GM12891 (cell line): ENCODE measurements at regions not wholly inside any gene's neighbourhood (a gene's known extent, or its start where the extent isn't known, plus 50 kb on each side); places are given as distances from the start of the nearest gene placed in this dataset.

Experiments
- PAX5 ChIP-seq: IDR thresholded peaks from 2 replicates; pipeline ENCODE4 v1.6.1; 2011; ENCODE audit warnings: low read length, moderate library complexity, mild to moderate bottlenecking; ENCODE audit not compliant: insufficient read depth, severe bottlenecking
- POLR2A ChIP-seq: IDR thresholded peaks from 2 replicates; pipeline ENCODE4 v1.6.1; 2011; ENCODE audit warnings: low read depth, low read length, control low read depth
- POLR2AphosphoS5 ChIP-seq: IDR thresholded peaks from 2 replicates; pipeline ENCODE4 v1.6.1; 2011; ENCODE audit warnings: low read depth, low read length, control low read depth
- POU2F2 ChIP-seq: IDR thresholded peaks from 2 replicates; pipeline ENCODE4 v1.6.1; 2011; ENCODE audit warnings: low read depth, mild to moderate bottlenecking, control low read depth, low read length, moderate library complexity
- SPI1 ChIP-seq: IDR thresholded peaks from 2 replicates; pipeline ENCODE4 v1.6.1; 2011; ENCODE audit warnings: low read depth, low read length, control low read depth
- TAF1 ChIP-seq: IDR thresholded peaks from 2 replicates; pipeline ENCODE4 v1.6.1; 2011; ENCODE audit warnings: low read depth, low read length, control low read depth

DNA sequence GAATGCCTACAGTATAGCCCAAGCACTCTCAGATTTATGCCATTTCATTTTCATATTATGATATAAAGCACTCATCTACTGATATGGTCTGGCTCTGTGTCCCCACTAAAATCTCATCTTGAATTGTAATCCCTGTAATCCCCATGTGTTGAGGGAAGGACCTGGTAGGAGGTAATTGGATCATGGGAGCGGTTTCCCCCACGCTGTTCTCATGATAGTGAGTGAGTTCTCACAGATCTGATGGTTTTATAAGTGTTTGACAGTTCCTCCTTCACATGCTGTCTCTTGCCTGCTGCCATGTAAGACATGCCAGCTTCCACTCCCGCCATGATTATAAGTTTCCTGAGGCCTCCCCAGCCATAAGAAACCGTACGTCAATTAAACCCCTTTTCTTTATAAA, 171.7 kb downstream of the OTOR start:
- no peak for TF ChIP-seq POU2F2
- TF ChIP-seq TAF1, result no peak
- no peak for TF ChIP-seq POLR2A
- TF ChIP-seq PAX5, result no peak
- TF ChIP-seq POLR2AphosphoS5, result no peak
- TF ChIP-seq SPI1, result no peak
